PFSK-1 (cell line): ENCODE measurements at regions not wholly inside any gene's neighbourhood (a gene's known extent, or its start where the extent isn't known, plus 50 kb on each side); places are given as distances from the start of the nearest gene placed in this dataset.

ENCODE experiments used
- FOXP2 ChIP-seq: optimal IDR thresholded peaks from 2 replicates; pipeline ENCODE3; 2011; ENCODE audit warnings: borderline replicate concordance, control low read depth, inconsistent platforms; ENCODE audit not compliant: insufficient read depth; ENCODE audit errors: extremely low read length, extremely low read depth
- POLR2AphosphoS5 ChIP-seq: IDR thresholded peaks from 2 replicates; pipeline ENCODE4 v1.6.1; 2012; ENCODE audit warnings: low read depth, mild to moderate bottlenecking, control low read depth, low read length, moderate library complexity
- REST ChIP-seq, 2 experiments: IDR thresholded peaks; 2 replicates each; pipeline versions ENCODE4 v1.6.1 to v1.8.0; 2011 to 2012; ENCODE audit warnings: low read depth in 2 of 2, low read length in 2 of 2, control low read depth in 1 of 2, inconsistent platforms in 1 of 2, mild to moderate bottlenecking in 1 of 2, moderate library complexity in 1 of 2; ENCODE audit not compliant: insufficient read depth in 1 of 2
- SIN3A ChIP-seq: IDR thresholded peaks from 2 replicates; pipeline ENCODE4 v1.6.1; 2012; ENCODE audit warnings: mild to moderate bottlenecking, low read length, moderate library complexity, borderline replicate concordance; ENCODE audit not compliant: insufficient read depth
- TAF1 ChIP-seq: IDR thresholded peaks from 2 replicates; pipeline ENCODE4 v1.6.1; 2012; ENCODE audit warnings: low read length, control low read depth, borderline replicate concordance; ENCODE audit not compliant: insufficient read depth

DNA sequence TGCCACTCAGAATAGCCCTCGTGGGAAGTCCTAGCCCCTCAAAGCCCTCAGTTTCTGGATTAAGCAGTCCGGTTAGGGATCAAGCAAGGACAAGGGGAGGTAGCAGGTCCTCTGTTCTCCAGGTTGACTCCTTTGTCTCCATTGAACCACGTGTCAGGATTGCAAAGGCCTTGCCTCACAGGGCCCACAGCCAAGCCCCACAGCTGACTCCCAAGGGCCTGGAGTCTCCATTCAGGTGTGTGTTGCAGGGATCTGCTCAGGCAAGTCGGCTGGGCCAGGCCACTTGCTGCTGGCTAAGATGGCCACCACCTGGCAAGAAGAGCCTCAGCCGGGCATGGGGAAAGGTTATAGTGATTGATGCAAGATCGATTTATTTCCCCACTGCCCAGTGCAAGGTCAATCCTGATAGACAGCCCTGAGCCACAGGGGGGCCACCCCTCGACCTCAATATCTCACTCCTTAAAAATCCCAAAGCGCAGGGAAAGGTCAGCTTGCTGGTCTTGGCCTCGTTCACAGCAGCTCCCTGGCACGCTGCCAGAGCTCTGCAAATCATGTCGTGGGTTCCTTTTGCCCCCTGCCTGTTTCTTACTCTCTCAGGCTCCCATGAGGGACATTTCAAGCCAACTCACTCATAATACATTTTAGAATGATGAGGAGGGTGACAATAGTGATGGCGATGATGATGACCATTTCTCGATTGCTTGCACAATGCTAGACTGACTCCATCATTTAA is 75.9 kb downstream of the EDN3 start:
- TF ChIP-seq REST (IDR thresholded peaks at IDR 0.05; ENCODE audit: insufficient read depth in 1 of 2, low read depth in 2 of 2, low read length in 2 of 2) = no peak
- TF ChIP-seq SIN3A = no peak
- TF ChIP-seq FOXP2 = no peak
- TF ChIP-seq TAF1 = no peak
- TF ChIP-seq POLR2AphosphoS5 = no peak

DNA sequence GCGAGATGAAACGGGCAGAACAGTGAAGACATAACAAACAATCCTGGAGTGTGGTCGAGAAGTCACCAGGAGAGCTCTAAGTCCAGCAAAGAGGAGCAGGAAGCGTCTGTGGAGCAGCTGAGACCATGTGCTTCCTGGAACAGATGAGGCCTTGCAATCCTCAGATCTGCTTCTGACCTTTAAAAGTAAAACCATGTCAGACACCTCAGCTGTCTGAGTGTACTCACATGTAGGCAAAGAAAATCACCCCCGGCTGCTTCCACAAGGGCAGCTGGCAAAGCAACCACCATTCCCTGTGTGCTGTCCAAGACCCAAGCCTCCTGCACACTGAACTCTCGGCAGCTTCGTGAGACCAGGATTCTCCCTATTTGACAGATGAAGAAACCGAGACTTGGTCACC is 76.6 kb downstream of the EDN3 start:
- TF ChIP-seq FOXP2 (no peak), REST (IDR thresholded peaks at IDR 0.05; ENCODE audit: insufficient read depth in 1 of 2, low read depth in 2 of 2, low read length in 2 of 2) (no peak), POLR2AphosphoS5 (no peak), SIN3A (no peak), TAF1 (no peak)

- TF ChIP-seq REST (IDR thresholded peaks at IDR 0.05; ENCODE audit: insufficient read depth in 1 of 2, low read depth in 2 of 2, low read length in 2 of 2) = no peak
- no peak for TF ChIP-seq POLR2AphosphoS5
- TF ChIP-seq TAF1 = no peak
- no peak for TF ChIP-seq SIN3A
- no peak for TF ChIP-seq FOXP2
These were observed 77.4 kb downstream of the EDN3 start for GRCh38 chr20:59377842-59378241.

DNA sequence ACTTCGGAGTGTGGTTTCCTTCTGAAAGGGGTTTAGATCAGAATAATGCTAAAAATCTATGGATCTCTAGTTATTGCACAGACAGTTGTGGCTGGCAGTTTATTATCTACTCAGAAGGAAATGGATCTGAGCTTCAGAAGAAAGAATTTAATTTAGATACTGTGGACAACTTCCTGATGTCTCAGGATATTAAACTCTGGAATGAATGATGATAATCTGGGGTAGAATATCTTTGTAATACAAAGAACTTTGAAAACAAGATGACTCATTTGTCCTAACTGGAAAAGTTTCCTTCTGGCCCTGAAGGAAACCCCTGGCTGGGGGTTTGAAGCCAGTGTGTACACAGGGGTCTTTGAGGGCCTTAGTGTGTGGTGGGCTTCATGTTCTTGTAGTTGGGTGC is 78.0 kb downstream of the EDN3 start:
- TF ChIP-seq TAF1 = no peak
- TF ChIP-seq REST (IDR thresholded peaks at IDR 0.05; ENCODE audit: insufficient read depth in 1 of 2, low read depth in 2 of 2, low read length in 2 of 2) = no peak
- TF ChIP-seq SIN3A = no peak
- no peak for TF ChIP-seq FOXP2
- no peak for TF ChIP-seq POLR2AphosphoS5
